MM.1S (cell line): ENCODE measurements at regions not wholly inside any gene's neighbourhood (a gene's known extent, or its start where the extent isn't known, plus 50 kb on each side); places are given as distances from the start of the nearest gene placed in this dataset.

ENCODE experiments used
- CTCF ChIP-seq: fragments of 300-600 bp; sonication (generic); IDR thresholded peaks from 2 replicates; pipeline ENCODE4 v1.5.1; 2016; ENCODE audit warnings: antibody characterized with exemption, low read length, mixed read lengths
- EZH2 ChIP-seq: fragments of 300-600 bp; sonication (generic); optimal IDR thresholded peaks from 2 replicates; pipeline ENCODE3; 2017; ENCODE audit warnings: low read depth, mild to moderate bottlenecking, antibody characterized with exemption, low read length, mixed read lengths

GRCh38 chr1:21351901-21352300 lies 61.6 kb upstream of the ECE1 start:
- TF ChIP-seq CTCF (no peak), EZH2 (no peak)
